SK-N-SH (cell line): ENCODE measurements at regions not wholly inside any gene's neighbourhood (a gene's known extent, or its start where the extent isn't known, plus 50 kb on each side); places are given as distances from the start of the nearest gene placed in this dataset.

ENCODE experiments used
- CTCF ChIA-PET: fragments of 300-600, 350-600 bp; formaldehyde crosslinking; extraction: SDS; loops from one replicate; lab custom pipeline; 2021; lab: Yijun Ruan, JAX
- POLR2A ChIA-PET: fragments of 350-600 bp; sonication (Branson Sonifier 250); formaldehyde crosslinking; extraction: SDS; loops from one replicate; lab custom pipeline; 2020; ENCODE audit warnings: antibody characterized with exemption, inconsistent platforms; lab: Yijun Ruan, JAX
- DNase-seq: peaks from one replicate; pipeline ENCODE4 v3.0.0; 2012
- H2AFZ ChIP-seq: fragments of 200-600 bp; sonication (generic); 2 replicates; pipeline ENCODE4 v1.8.1; 2016; ENCODE audit warnings: antibody characterized with exemption, mild to moderate bottlenecking, low read depth
- H3F3A ChIP-seq: fragments of 200-600 bp; sonication (generic); replicated peaks from 2 replicates; pipeline ENCODE3; 2016; ENCODE audit warnings: antibody characterized with exemption, mild to moderate bottlenecking; ENCODE audit not compliant: insufficient read depth
- H3K27ac ChIP-seq, 2 experiments: fragments of 200-500 bp in 1 of 2; fragments of 200-600 bp in 1 of 2; sonication (Bioruptor generic) in 1 of 2; sonication (generic), shearing (Covaris generic) in 1 of 2; 2 replicates each; pipeline versions ENCODE4 v1.5.1 to v1.6.1; 2014 to 2016; ENCODE audit warnings: low read depth in 2 of 2, inconsistent platforms in 1 of 2, low read length in 1 of 2, mild to moderate bottlenecking in 1 of 2, mixed read lengths in 1 of 2
- H3K27me3 ChIP-seq: fragments of 200-600 bp; sonication (generic), shearing (Covaris generic); 2 replicates; pipeline ENCODE4 v1.6.1; 2016; ENCODE audit warnings: mixed run types; ENCODE audit not compliant: insufficient read depth
- H3K36me3 ChIP-seq, 2 experiments: fragments of 200-500 bp in 1 of 2; fragments of 200-600 bp in 1 of 2; sonication (Bioruptor generic) in 1 of 2; sonication (generic) in 1 of 2; replicated peaks in 1 of 2; 2 replicates each; pipeline versions ENCODE3 to v1.5.1; 2014 to 2016; ENCODE audit warnings: low read length in 1 of 2, mild to moderate bottlenecking in 1 of 2; ENCODE audit not compliant: insufficient read depth in 2 of 2, control insufficient read depth in 1 of 2
- H3K4me1 ChIP-seq, 2 experiments: fragments of 200-500 bp in 1 of 2; fragments of 200-600 bp in 1 of 2; sonication (Bioruptor generic) in 1 of 2; sonication (generic), shearing (Covaris generic) in 1 of 2; 2 replicates each; pipeline versions ENCODE4 v1.5.1 to v1.6.1; 2014 to 2016; ENCODE audit warnings: low read depth in 1 of 2, low read length in 1 of 2, mixed run types in 1 of 2; ENCODE audit not compliant: insufficient read depth in 2 of 2, control insufficient read depth in 1 of 2
- H3K4me2 ChIP-seq: fragments of 200-600 bp; sonication (generic), shearing (Covaris generic); 2 replicates; pipeline ENCODE4 v1.6.1; 2017; ENCODE audit warnings: mixed run types
- H3K4me3 ChIP-seq, 2 experiments: fragments of 200-500 bp in 1 of 2; fragments of 200-600 bp in 1 of 2; sonication (Bioruptor generic) in 1 of 2; sonication (generic), shearing (Covaris generic) in 1 of 2; 2 replicates each; pipeline versions ENCODE4 v1.5.1 to v1.8.1; 2014 to 2016; ENCODE audit warnings: low read depth in 2 of 2, inconsistent platforms in 1 of 2, low read length in 1 of 2, mild to moderate bottlenecking in 1 of 2, mixed read lengths in 1 of 2, moderate library complexity in 1 of 2
- H3K79me2 ChIP-seq: fragments of 200-600 bp; sonication (generic); 2 replicates; pipeline ENCODE4 v1.8.1; 2017; ENCODE audit warnings: mild to moderate bottlenecking; ENCODE audit not compliant: insufficient read depth
- H3K9ac ChIP-seq: fragments of 200-600 bp; sonication (generic); 2 replicates; pipeline ENCODE4 v1.6.1; 2017; ENCODE audit warnings: mixed run types
- H3K9me2 ChIP-seq: fragments of 200-600 bp; sonication (generic); 2 replicates; pipeline ENCODE4 v1.6.1; 2017; ENCODE audit warnings: mixed run types
- H3K9me3 ChIP-seq: fragments of 200-600 bp; sonication (generic); 2 replicates; pipeline ENCODE4 v1.6.1; 2017; ENCODE audit warnings: mixed run types, mild to moderate bottlenecking, moderate library complexity
- H4K20me1 ChIP-seq: fragments of 200-600 bp; sonication (generic); 2 replicates; pipeline ENCODE4 v1.6.1; 2017; ENCODE audit warnings: mild to moderate bottlenecking, mixed run types; ENCODE audit not compliant: insufficient read depth
- FOSL2 ChIP-seq: IDR thresholded peaks from 2 replicates; pipeline ENCODE4 v1.4.0; 2012; ENCODE audit warnings: low read depth, mild to moderate bottlenecking, moderate library complexity, borderline replicate concordance
- MEF2A ChIP-seq: IDR thresholded peaks from 2 replicates; pipeline ENCODE4 v1.4.0; 2012; ENCODE audit warnings: low read depth, borderline replicate concordance
- NRF1 ChIP-seq: IDR thresholded peaks from 2 replicates; pipeline ENCODE4 v1.6.1; 2012; ENCODE audit warnings: low read depth, mild to moderate bottlenecking, low read length
- RCOR1 ChIP-seq: fragments of 150-350 bp; IDR thresholded peaks from 2 replicates; pipeline ENCODE4 v1.6.1; 2017; ENCODE audit warnings: antibody characterized with exemption, low read length
- TCF12 ChIP-seq: IDR thresholded peaks from 2 replicates; pipeline ENCODE4 v1.4.0; 2012
- TEAD4 ChIP-seq: IDR thresholded peaks from 2 replicates; pipeline ENCODE4 v1.4.0; 2012; ENCODE audit warnings: mild to moderate bottlenecking, borderline replicate concordance; ENCODE audit not compliant: insufficient read depth
- YY1 ChIP-seq: IDR thresholded peaks from 2 replicates; pipeline ENCODE4 v1.4.0; 2012; ENCODE audit warnings: low read depth, mild to moderate bottlenecking
- WGBS: methylation state at CpG from one replicate; pipeline ENCODE4 v1.1.6; 2017; ENCODE audit warnings: low lambda C conversion rate; 5-methylcytosine and 5-hydroxymethylcytosine counted together
- TF ChIP-seq, protein P1 (sequence below): fragments of 200-600 bp; sonication (generic); IDR thresholded peaks from 2 replicates; pipeline ENCODE4 v1.6.1; 2017; ENCODE audit warnings: antibody characterized with exemption, mild to moderate bottlenecking, moderate library complexity
- TF ChIP-seq, protein P2 (sequence below): IDR thresholded peaks from 2 replicates; pipeline ENCODE4; 2012

DNA sequence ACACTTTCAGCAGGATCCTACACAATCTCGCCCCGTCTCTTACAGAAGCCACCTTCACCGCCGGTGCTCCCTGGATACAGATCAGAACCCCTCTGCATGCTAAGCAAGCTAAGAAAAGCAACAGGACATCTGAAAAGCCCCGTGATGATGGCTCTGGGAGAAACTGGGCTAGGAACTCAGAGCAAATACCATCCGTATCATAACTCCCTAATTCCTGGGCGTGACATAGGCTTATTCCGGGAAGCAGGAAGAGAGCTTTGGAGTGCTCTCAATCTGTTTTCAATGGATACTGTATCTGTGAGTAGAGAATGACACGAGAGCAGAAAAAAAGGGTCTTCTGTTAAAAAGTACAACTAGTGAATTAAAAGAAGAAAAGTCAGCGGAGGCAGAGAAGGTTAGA is 121.6 kb downstream of the SPP2 start:
- ChIA-PET CTCF (no interaction called here), POLR2A (no interaction called here)
- H3K27me3 ChIP-seq = no peaks in the 10 kb centered on the region
- no peak for TF ChIP-seq FOSL2
- TF ChIP-seq RCOR1 = no peak
- no peak for TF ChIP-seq NRF1
- TF ChIP-seq YY1 = no peak
- peaks cover 0 to 9% of the 10 kb centered on the region in 2 experiments; a peak in 2 of 4 replicates for H3K4me1 ChIP-seq
- no peak overlapping the region for H3K4me2 ChIP-seq
- DNase-seq = no peak
- no peak overlapping the region for H3K9ac ChIP-seq
- H3K9me2 ChIP-seq = no peaks in the 10 kb centered on the region
- 87% methylated on average over 10 of the region's 10 CpGs for WGBS
- H3K9me3 ChIP-seq = no peaks in the 10 kb centered on the region
- H2AFZ ChIP-seq = no peak overlapping the region
- no peaks in the 10 kb centered on the region for H4K20me1 ChIP-seq
- no peaks in the 10 kb centered on the region for H3K36me3 ChIP-seq
- H3K4me3 ChIP-seq = no peak overlapping the region
- H3F3A ChIP-seq = peaks cover 11% of the 10 kb centered on the region
- H3K27ac ChIP-seq = no peak overlapping the region
- H3K79me2 ChIP-seq = no peaks in the 10 kb centered on the region

DNA sequence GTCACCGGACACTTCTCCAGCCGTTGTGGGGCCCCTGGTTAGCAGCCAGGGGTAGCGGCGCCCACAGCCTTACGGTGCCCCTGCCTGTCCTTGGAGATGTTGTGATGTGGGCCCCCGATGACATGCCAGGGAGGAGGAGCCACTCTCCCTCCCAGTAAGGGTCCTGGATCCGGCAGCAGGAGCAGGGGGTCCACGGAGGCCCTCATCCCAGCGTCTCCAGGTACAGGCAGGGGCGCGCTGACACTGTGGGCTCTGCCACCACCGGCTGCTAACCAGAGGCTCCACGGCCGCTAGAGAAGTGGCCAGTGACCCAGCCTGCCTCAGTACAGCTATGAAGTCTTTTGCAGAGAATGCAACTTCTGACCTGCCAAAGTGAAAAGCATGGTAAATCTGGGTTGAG is 121.2 kb downstream of the SPP2 start:
- Histone ChIP-seq H3K9ac (no peak overlapping the region), H2AFZ (no peak overlapping the region), H3K4me2 (no peak overlapping the region), H3K9me3 (no peaks in the 10 kb centered on the region), H3F3A (peaks cover 15% of the 10 kb centered on the region), H3K79me2 (no peaks in the 10 kb centered on the region), H4K20me1 (no peaks in the 10 kb centered on the region), H3K4me1 (peaks cover 0 to 9% of the 10 kb centered on the region in 2 experiments; a peak in 2 of 4 replicates), H3K27ac (no peak overlapping the region), H3K36me3 (no peaks in the 10 kb centered on the region), H3K4me3 (no peak overlapping the region), H3K27me3 (no peaks in the 10 kb centered on the region), H3K9me2 (no peaks in the 10 kb centered on the region)
- CTCF ChIA-PET = no interaction called here
- POLR2A ChIA-PET = no interaction called here
- whole genome bisulfite sequencing = 94% methylated on average over 8 of the region's 14 CpGs
- no peak for DNase-seq
- TF ChIP-seq MEF2A = no peak
- TF ChIP-seq, protein P1, sequence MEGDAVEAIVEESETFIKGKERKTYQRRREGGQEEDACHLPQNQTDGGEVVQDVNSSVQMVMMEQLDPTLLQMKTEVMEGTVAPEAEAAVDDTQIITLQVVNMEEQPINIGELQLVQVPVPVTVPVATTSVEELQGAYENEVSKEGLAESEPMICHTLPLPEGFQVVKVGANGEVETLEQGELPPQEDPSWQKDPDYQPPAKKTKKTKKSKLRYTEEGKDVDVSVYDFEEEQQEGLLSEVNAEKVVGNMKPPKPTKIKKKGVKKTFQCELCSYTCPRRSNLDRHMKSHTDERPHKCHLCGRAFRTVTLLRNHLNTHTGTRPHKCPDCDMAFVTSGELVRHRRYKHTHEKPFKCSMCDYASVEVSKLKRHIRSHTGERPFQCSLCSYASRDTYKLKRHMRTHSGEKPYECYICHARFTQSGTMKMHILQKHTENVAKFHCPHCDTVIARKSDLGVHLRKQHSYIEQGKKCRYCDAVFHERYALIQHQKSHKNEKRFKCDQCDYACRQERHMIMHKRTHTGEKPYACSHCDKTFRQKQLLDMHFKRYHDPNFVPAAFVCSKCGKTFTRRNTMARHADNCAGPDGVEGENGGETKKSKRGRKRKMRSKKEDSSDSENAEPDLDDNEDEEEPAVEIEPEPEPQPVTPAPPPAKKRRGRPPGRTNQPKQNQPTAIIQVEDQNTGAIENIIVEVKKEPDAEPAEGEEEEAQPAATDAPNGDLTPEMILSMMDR = no peak
- TF ChIP-seq TCF12 = no peak
- TF ChIP-seq RCOR1 = no peak

DNA sequence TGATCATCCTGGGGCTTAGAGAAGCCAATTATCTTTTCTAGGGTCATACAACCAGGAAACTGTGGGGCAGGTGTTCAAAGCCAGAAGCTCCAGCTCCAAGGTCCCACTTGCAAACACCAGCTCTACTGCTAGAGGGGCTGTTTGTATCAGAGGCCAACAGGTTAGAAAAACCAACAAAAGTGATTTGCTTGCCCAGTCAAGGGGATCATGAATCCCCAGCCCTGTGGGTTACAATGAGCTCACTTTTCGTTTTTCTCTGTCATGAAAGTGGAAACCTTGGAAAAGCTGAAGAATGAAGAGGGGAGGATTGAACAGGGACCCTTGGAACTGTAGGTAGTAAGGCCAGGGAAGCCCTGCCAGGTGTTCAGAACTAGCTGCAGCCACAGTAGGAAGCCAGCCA is 119.2 kb downstream of the SPP2 start:
- H3K9ac ChIP-seq = no peak overlapping the region
- no peak overlapping the region for H2AFZ ChIP-seq
- H3K4me1 ChIP-seq = peaks cover 3 to 12% of the 10 kb centered on the region in 2 experiments; a peak in 3 of 4 replicates
- H3K4me2 ChIP-seq = peak overlapping the region; percentile 45
- CTCF ChIA-PET = no interaction called here
- H3K27me3 ChIP-seq = no peaks in the 10 kb centered on the region
- TF ChIP-seq, protein P2, sequence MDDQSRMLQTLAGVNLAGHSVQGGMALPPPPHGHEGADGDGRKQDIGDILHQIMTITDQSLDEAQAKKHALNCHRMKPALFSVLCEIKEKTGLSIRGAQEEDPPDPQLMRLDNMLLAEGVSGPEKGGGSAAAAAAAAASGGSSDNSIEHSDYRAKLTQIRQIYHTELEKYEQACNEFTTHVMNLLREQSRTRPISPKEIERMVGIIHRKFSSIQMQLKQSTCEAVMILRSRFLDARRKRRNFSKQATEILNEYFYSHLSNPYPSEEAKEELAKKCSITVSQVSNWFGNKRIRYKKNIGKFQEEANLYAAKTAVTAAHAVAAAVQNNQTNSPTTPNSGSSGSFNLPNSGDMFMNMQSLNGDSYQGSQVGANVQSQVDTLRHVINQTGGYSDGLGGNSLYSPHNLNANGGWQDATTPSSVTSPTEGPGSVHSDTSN = no peak
- TF ChIP-seq TEAD4 = no peak
- no peaks in the 10 kb centered on the region for H3K9me2 ChIP-seq
- no peaks in the 10 kb centered on the region for H3K36me3 ChIP-seq
- H3K9me3 ChIP-seq = no peaks in the 10 kb centered on the region
- H3K27ac ChIP-seq = peak overlapping the region; percentile 44 to 48; a peak in 3 of 4 replicates
- H3K79me2 ChIP-seq = no peaks in the 10 kb centered on the region
- POLR2A ChIA-PET = no interaction called here
- no peak overlapping the region for H3K4me3 ChIP-seq
- peaks cover 17% of the 10 kb centered on the region for H3F3A ChIP-seq
- WGBS = 100% methylated on average over 1 of the region's 1 CpG
- no peak for DNase-seq
- no peaks in the 10 kb centered on the region for H4K20me1 ChIP-seq
